Gastrocnemius medialis (tissue), 4 donors: ENCODE measurements at regions not wholly inside any gene's neighbourhood (a gene's known extent, or its start where the extent isn't known, plus 50 kb on each side); places are given as distances from the start of the nearest gene placed in this dataset.

ENCODE experiments used
- CTCF ChIP-seq, 5 experiments: fragments of 450-650 bp in 3 of 5; fragments of 200-600 bp in 2 of 5; sonication (generic) in 2 of 5; IDR thresholded peaks in 4 of 5; conservative IDR thresholded peaks in 1 of 5; 1 replicate in 4 of 5; 2 replicates in 1 of 5; pipeline ENCODE4 v1.5.1; 2016 to 2019; ENCODE audit warnings: antibody characterized with exemption in 5 of 5, mild to moderate bottlenecking in 3 of 5, moderate library complexity in 3 of 5
- POLR2A ChIP-seq, 2 donors: fragments of 450-650 bp; IDR thresholded peaks; one replicate each; pipeline ENCODE4 v1.6.1; 2017; ENCODE audit warnings: antibody characterized with exemption in 2 of 2, mild to moderate bottlenecking in 2 of 2, moderate library complexity in 2 of 2

GRCh38 chr17:71870546-71870862 lies 250.3 kb upstream of the SOX9 start:
- TF ChIP-seq CTCF (IDR thresholded peaks at IDR 0.05 in 4 of 5, conservative IDR thresholded peaks at IDR 0.05 in 1 of 5): no peak
- TF ChIP-seq POLR2A (IDR thresholded peaks at IDR 0.05): no peak
